GM18499 (cell line): ENCODE measurements at regions not wholly inside any gene's neighbourhood (a gene's known extent, or its start where the extent isn't known, plus 50 kb on each side); places are given as distances from the start of the nearest gene placed in this dataset.

Source experiments
- ATAC-seq: cut with Tn5 transposase; IDR thresholded peaks from one replicate; pipeline ENCODE4 v1.9.1; 2021; ENCODE audit warnings: moderate number of reproducible peaks; ENCODE audit not compliant: insufficient read depth, unreplicated experiment

- no peak for ATAC-seq
These were observed 300.1 kb upstream of the SLC7A11 start for GRCh38 chr4:138542191-138542776.

DNA sequence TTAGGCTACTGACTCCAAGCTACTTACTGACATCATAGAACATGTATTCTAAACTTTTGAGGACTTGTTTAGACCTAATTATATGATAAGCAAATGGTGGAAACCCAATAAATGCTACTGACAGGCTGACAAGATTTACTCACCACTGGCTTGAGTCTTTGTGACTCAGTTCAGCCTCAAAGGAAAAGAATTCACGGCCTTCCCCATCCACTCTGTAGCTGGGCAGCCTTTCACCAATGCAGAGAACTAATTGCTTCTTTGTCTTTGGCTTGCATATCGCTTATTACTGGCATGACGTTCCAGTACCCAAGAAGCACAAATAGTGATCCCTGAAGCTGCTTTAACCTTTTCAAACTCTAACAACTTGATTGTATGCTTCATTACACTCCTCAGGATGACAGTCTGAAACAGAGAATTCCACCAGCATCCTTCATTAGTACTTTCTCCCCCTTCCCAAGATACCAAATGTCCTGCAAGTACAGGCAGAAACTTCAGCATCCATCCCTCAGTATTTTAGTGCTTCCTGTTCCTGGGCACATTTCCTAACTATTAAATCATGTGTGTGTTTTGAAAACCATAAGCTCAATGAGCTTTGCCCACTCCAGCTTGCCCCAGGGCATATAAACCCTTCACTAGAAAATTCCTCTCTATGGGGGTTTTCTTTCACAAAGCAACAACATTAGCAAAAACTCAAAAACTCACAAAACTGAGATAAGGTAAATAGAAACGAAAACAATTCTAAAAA lies 298.1 kb upstream of the SLC7A11 start:
- no peak for ATAC-seq

GRCh38 chr4:138538743-138539142 lies 296.6 kb upstream of the SLC7A11 start:
- no peak for ATAC-seq

GRCh38 chr4:138537731-138538490 lies 295.8 kb upstream of the SLC7A11 start:
- no peak for ATAC-seq

GRCh38 chr4:138535316-138535715 lies 293.2 kb upstream of the SLC7A11 start:
- ATAC-seq = no peak

- ATAC-seq = peak; percentile 65
These were observed 280.2 kb upstream of the SLC7A11 start for GRCh38 chr4:138522366-138522765.

DNA sequence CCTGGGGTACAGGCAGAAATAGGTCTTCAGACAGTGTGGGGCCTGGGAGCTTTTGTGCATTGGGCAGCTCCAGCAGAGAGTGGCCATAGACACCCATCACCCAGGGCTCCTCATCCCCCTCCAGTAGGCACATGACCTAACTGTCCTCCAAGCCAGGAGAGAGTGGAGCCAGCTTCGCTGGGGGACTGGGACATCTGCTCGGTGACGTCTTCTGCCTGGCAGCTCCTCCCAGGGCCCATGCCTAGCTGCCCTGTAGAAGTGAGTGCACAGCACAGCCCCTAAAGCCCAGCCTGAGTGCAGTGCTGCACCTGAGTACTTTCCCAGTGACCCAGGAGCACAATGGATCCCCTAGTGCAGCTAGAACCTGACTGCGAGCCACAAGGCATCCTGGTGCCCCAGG lies 279.7 kb upstream of the SLC7A11 start:
- ATAC-seq = no peak

DNA sequence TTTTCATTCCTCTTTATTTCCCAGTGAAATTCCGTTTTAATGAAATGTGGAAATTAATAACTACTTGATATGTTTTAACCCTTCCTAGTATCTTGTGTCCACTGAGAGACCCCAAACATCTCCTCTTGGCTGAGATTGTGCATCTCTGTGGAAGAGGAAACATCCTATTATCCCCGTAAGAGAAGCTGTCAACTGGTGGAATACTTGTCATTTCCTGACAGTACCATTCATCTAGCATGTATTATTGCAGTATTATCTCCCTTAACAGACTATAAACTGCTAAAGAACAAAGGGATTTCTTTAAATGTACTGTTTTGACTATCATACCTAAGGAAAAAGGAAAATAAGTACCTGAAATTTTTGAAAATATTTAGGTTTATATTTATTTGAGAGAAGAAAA lies 277.3 kb upstream of the SLC7A11 start:
- ATAC-seq = no peak

DNA sequence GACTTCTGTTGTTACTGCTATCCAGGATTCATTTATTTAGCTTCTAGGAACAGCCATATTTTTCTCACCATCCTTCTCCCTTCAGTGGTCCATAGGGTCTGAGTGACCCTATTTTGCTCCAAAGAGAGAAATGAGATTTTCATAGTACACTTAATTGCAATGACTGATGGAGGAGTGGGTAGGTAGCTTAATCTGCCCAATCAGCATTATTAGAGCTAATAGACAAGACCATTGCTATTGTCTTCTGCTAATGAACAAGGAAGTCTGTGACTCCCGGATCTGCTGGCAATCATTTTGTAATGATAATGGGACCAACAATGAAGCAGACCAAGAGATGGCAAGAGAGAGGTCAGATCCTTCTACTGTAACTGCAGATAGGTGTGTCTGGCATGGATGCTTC lies 271.4 kb upstream of the SLC7A11 start:
- ATAC-seq = no peak

DNA sequence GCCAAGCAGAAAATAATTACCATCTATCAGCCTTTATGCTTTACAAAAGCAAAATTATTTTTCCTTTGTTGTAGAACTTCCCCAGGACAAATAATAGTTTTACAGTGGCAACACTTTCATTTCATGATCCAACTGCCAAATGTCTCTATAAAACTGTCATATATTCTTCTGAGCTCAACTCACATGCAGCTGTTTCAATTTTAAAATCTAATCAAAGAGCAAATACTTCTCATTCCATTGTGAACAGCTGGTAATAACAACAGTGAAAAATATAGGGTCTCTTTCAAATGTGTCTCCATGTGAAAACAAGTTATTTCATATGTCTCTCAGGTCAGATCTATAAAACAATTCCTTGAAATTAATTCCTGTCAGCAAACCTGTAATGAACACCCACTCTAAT lies 270.6 kb upstream of the SLC7A11 start:
- ATAC-seq = no peak

DNA sequence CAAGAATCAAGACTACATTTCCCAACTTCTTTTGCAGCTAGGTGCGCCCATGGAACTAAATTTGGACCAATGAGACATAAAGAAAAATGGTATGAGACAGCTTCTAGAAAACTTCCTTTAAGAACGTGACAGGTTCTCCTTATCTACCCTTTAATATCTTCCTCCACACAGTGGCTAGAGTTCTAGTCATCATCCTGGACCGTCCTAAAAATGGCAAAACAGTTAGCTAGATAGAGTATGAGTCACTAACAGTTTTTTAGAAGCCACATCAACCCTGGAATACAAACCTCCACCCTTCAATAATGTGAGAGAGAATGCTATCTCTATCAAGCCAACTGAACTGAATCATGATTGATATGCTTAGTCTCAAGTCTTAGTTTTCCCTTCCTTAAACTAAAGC lies 267.9 kb upstream of the SLC7A11 start:
- no peak for ATAC-seq

DNA sequence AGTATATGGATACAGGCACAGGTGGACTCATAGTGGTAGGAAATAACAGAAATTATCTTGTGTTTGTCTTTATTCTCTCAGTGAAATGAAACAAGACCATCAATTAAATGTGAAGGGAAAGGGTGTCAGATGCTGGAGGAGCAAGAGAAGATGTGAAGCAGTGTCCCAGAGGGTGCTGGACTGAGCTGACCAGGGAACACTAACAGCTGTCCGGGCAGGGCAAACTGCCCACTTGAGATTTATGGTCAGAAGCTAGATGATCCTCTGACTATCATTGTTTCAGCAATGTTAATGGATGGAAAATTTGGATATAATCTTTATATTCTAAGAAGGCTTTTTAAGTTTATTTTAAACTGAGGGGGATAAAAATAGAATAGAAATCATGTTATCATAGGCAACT lies 267.2 kb upstream of the SLC7A11 start:
- ATAC-seq = no peak

GRCh38 chr4:138507522-138507921 lies 265.4 kb upstream of the SLC7A11 start:
- no peak for ATAC-seq

- ATAC-seq = no peak
These were observed 259.5 kb upstream of the SLC7A11 start for GRCh38 chr4:138501614-138502013.

DNA sequence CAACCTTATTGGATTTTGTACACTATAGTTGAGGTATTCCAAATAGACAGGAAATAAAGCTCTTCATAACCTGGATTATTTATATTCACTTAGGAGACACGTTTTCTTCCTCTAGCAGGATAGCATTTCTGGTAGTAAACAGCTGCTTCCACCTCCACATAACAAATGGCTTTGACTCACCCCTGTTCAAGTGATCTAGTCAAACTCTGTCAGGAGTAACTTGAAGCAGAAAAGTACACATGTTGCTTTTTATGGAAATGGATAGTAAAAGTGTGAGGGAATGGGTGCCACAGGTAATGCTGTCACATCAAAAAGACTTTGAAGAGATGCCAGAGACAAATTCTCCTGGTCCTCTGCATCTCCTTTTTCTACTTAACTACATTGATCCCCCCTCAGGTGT lies 258.7 kb upstream of the SLC7A11 start:
- ATAC-seq = no peak

- no peak for ATAC-seq
These were observed 257.5 kb upstream of the SLC7A11 start for GRCh38 chr4:138499627-138500026.

DNA sequence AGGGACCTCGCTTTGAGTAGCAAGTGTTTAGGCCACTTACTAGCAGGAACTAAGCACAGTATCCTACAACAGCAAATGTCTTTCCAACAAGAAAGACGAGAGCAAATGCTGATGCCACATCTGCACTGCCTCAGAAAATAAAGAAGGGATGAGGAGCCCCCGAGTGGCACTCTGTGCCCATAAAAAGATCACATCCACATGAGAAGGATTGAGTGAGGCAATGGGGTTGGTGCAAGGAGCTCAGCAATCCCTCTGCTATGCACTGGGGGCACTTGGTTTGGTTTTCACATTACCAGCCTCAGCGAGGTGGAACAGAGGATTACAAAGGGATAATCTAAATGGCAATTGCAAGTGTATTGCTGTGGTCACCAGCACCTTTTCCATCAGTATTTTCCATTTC lies 252.8 kb upstream of the SLC7A11 start:
- ATAC-seq = peak; percentile 62

DNA sequence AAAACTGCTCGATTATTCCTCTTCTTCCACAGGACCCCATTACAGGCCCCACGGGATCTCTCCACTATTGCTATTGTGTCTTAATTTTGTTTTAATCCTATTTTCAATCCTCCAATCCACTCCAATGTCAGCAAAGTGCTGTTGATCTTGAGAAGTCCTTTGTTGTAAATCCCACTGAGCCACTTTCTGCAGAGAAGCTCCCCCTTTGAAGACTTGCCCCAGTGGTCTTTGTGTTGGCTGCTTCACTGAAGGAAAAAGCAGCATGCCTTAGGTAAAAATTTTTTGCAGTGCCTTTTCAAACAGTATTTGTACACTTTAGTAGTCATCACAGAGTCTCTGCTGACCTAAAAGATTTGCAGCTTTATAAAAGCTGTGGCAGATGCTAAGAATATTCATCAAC lies 252.0 kb upstream of the SLC7A11 start:
- no peak for ATAC-seq

GRCh38 chr4:138492176-138492575 lies 250.0 kb upstream of the SLC7A11 start:
- no peak for ATAC-seq

GRCh38 chr4:138488533-138488932 lies 246.4 kb upstream of the SLC7A11 start:
- no peak for ATAC-seq

DNA sequence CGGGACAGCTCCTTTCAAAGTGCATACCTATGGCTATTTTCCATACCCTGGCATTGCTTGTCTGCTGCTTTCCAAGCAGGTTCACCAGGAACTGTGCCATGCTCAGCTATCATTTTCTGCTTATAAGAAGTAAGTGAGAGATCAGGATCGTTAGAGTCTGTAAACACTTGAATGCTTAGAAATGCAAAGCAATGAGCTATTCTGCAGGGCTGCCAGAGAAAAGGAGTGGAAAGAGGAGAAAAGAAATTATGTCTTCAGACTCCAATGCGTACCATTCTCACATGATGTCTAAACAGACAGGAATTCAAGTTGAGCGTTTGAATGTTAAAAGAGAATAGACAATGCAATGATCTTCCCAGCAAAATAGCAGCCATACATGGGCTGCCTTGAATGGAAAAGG lies 245.5 kb upstream of the SLC7A11 start:
- ATAC-seq = no peak

DNA sequence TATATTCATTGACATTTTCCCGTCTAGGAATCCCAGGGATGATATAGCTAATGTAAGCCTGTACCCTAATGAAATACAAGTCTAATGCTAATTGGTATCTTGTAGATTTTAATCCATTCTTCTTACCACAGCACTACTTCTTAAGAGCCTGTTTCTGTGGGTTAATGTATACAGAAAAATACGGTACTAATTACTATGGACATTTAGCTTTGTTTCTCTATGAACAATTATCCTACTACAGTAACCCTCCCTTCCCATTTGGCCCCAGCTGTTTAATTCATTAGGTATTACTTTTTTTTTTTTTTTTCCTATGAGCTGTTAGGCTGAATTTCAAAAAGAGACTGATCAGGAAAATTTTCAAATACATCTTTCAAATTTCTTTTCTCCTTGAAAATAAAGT lies 245.1 kb upstream of the SLC7A11 start:
- ATAC-seq = no peak
